Cardiac septum (tissue), 1 donor: ENCODE measurements at regions not wholly inside any gene's neighbourhood (a gene's known extent, or its start where the extent isn't known, plus 50 kb on each side); places are given as distances from the start of the nearest gene placed in this dataset.
"Not testable (repeated sequence)": the region's sequence is repeated elsewhere in the genome, so short reads cannot be mapped to it uniquely, and the experiment has no call there.

ENCODE experiments used
- DNase-seq: peaks from one replicate; pipeline ENCODE4 v3.0.0-alpha.2; 2020; ENCODE audit warnings: low spot score
- intact Hi-C: fragments of 100-400 bp; cut with DNase I; formaldehyde crosslinking; loops from one replicate; pipeline ENCODE4 v1.14.0; 2022
- donor health status: DM: no; HTN: no; CAD: no.

DNA sequence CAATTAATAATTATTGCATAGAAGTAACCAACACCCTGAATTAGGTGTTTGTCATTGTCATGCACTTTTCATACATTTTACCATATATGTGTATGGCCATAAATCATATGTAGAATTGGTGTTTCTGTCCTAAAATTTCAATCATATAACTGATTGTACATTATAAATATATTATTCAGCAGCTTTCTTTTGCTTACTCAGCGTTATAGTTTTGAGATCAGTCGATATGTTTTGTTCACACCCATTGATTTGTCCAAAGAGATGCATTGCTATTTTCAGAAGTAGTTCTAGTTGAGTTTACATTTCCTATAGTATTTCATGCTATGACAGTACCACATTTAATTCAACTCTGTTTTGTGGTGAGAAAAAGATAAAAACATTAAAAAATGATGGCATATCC is 50.5 kb upstream of the PARP4 start:
- no peak for DNase-seq
- intact Hi-C loops, result no loop called here

DNA sequence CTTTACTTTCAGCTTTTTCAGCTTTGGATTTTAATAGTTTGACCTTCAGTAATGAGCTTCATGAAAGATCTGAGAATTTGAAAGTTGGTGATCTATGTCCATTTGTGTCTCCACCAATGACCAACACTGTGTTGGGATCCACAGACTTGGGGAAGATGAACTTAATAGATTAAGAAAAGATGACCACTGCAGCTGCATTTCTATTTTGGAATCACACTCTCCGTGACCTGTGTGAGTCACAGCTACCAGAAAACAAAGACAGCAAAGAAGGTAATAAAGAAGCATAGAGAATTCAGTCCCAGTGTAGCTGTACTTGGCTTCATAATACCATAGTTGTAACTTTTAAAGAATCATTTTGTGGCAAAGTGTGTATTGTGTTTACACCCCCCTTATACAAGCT is 51.4 kb upstream of the PARP4 start:
- intact Hi-C loops, DNase-seq: not testable (repeated sequence)

DNA sequence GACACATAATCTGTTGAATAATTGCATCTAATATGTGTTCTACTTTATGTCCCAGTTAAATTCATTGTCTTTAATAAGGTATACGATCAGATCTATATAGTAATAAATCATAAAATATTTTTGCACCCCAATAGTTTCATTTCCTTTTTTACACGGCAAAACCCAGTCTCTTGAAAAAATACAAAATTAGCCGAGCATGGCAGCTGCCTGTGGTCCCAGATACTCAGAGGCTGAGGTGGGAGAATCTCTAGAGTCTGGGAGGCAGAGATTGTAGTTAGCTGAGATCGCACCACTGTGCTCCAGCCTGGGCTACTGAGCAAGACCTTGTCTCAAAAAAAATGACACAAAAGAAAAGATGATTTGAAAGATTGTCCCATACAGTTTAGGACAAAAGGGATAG is 52.3 kb upstream of the PARP4 start:
- intact Hi-C loops, result no loop called here
- DNase-seq, result no peak

DNA sequence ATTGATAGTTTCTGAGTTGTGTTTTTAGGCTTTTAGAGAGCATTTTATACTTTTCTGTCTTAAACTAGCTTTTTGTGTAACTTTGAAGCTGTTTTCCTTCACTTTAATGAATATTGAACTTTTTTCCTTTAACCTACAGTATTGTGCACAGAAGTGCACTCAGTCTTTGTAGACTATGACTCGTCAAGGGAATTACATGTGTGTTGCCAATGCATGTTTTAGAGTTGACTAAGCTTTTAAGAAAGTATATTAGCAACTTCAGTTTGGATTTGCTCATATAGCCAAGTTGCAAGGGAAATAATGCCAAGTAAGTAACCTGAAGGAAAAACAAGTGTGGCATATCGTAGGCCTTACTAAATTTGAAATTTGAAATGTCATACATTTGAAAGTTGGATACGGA is 55.0 kb upstream of the PARP4 start:
- DNase-seq, intact Hi-C loops: not testable (repeated sequence)

DNA sequence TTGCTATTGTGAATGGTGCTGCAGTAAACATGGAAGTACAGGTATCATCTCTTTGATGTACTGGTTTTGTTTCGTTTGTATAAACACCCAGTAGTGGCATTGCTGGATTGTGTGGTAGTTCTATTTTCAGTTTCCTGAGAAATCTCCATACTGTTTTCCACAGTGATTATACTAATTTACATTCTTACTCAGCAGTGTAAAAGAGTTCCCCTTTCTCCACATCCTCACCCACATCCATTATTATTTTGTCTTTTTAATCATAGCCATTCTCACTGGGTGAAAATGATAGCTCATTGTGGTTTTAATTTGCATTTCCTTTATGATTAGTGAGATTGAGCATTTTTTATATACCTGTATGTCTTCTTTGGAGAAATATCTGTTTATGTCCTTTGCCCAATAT is 62.3 kb upstream of the PARP4 start:
- intact Hi-C loops, result loop anchor here (5.0 kb wide), 1 partner anchor 157 kb away; no protein-coding TSS in a partner anchor
- DNase-seq, result no peak

DNA sequence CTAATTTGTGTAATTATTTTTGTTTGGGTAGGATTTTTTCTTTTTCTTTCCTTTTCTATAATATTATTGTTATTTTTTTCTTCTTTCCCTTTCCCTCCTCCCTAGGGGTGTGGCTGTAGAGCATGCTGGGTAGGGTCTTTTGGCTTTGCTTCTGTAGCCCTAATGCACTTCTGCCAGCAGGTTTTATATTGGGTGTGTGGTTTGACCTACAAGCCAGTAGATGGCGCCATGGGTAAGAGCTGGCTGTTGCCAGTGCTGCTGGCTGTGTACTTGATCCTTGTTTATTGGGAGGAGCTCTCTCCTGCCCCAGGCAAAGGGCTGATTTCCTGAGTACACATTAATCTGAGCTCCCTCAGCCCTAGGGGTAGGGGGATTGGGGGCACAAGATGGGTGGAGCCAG is 67.7 kb upstream of the PARP4 start:
- DNase-seq, intact Hi-C loops: not testable (repeated sequence)

DNA sequence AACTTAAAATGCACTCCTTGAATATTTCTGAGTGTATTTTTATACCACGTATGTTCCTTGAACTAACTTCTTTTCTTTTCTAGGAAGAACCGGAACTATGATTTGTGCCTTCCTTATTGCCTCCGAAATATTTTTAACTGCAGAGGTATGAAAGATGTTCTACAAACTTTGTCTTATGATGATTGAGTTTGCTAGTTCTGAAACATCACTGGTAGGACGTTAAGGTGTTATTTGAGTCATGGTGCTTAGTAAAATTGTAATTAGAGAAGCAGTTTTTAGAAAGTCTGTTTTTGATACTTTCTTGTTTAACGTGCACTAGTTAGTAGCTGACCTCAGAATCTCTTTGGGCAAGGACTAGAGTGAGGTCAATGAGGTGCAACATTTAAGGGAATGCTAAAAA is 69.0 kb upstream of the PARP4 start:
- intact Hi-C loops, result not testable (repeated sequence)

DNA sequence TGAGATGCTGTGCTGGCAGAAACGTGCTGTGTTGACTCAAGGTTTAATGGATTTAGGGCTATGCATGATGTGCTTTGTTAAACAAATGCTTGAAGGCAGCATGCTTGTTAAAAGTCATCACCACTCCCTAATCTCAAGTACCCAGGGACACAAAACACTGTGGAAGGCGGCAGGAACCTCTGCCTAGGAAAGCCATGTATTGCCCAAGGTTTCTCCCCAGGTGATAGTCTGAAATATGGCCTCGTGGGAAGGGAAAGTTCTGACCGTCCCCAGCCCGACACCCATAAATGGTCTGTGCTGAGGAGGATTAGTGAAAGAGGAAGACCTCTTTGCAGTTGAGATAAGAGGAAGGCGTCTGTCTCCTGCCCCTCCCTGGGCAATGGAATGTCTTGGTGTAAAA is 79.1 kb upstream of the PARP4 start:
- intact Hi-C loops, DNase-seq: not testable (repeated sequence)

More for the DNA sequence above, 69.0 kb upstream of the PARP4 start:
- DNase-seq, result not testable (repeated sequence)

DNA sequence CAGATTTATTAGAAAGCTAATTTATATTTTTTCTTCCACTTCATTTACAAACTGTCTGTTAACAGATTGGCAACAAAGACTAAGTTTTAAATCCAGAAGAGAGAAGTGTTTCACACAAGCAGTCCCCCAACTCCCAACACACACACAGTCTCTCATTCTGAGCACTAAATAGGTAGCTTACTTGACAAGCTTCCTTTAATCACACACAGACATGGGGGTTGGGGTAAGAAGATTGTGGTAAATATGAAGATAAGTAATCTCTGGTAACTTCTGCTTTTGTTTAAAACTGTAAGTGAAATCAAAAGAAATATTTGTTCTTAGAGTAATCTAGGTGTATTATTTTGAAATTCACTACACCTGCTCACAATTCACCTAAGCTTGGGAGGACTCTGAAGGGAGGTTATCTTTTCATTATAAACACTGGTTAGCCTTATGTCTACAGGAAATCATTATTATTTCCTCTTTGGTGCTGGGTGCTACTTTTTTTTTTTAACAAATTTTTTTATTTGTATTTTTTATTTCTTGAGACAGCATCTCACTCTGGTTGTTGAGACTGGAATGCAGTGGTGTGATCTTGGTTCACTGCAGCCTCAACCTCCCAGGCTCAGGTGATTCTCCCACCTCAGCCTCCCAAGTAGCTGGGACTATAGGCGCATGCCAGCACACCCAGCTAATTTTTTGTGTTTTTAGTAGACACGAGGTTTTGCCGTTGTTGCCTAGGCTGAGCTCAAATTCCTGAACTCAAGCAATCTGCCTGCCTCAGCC is 82.1 kb upstream of the ATP12A start:
- intact Hi-C loops, DNase-seq: not testable (repeated sequence)

DNA sequence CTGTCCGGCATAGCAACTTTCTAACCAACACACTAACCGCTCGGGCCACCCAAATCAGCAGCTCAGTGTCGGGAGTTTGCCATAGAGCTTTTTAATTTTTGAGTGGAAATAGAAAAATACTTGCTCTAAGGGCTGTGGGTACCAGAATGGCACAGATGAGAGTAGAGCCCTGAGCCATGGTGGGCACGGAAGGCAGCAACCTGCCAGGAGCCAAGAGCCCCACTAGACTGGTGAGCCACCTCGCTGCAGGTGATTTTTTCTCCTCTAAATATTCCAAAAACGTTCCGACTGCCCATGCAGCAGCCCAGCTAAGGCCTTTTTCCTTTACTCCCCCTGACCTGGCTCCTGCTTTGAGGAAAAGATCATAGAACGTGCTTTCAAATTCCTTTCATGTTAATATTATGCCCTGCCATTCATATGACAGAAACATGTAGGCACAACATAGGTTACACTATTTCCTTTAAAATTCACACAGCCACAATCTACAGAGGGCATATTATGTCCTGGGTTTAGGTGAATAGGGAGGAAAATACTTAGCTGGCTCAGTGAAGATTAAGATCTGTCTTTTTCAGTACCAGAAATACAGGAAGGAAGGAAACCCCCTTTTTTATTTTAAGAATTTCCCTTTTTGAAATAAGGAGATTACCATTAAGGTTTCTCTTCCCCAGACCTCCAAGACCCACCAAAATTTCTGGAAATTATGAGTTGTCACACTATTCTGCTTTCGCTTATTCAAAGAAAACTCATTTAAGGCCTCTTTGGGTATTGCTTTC is 81.0 kb upstream of the ATP12A start:
- DNase-seq, intact Hi-C loops: not testable (repeated sequence)

DNA sequence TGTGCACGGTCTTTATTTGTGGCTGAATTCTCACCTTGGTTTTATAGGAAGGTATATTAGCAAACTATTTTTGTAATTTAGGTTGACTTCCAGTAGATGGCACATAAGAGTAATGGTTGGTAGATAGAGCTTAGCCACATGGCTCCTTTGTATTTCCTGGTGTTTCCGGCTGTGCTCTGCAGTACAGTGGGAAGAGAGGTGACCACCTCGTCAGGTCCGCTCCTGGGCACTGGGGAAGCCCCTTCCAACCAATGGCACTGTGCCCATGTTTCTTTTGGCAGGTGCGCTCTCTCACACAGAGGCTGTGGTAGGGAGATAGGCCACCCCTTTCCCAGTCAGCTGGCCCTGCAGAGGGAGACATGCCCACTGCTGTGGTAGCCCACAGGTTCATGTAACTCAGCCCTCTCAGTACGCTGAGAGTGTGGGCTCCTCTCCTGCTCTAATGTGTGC is 74.3 kb upstream of the ATP12A start:
- intact Hi-C loops, result no loop called here
- DNase-seq, result no peak

DNA sequence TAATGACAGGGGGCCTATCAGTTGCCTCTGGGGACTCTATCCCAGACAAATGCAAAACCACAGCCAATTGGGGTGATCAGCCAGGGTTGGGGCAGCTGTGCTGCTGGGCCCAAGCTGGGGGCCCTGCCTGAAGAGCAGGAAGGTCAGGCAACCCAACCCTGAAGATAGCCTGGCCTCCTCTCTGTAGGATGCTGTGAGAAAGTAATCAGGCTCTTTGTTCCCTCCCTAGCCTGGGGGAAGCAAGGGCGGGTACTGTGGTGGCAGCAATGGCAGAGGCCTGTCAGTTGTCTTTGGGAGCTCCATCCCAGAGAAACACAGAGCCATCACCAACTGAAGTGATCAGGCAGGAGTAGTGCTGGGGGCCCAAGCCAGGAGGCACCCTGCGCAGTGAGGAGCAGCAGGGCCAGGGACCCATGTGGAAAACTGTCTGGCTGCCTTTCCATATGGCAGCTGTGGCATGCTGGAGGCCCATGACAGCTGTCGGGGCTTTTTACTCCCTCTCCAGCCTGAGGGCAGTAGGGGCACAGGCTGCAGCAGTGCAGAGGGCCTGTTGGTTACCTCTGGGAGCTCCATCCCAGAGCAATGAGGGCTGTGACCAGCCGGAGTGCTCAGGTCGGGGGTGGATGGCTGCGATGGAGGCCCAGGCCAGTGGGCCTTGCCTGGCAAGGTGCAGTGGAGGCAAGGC is 73.6 kb upstream of the ATP12A start:
- intact Hi-C loops, result no loop called here
- no peak for DNase-seq

DNA sequence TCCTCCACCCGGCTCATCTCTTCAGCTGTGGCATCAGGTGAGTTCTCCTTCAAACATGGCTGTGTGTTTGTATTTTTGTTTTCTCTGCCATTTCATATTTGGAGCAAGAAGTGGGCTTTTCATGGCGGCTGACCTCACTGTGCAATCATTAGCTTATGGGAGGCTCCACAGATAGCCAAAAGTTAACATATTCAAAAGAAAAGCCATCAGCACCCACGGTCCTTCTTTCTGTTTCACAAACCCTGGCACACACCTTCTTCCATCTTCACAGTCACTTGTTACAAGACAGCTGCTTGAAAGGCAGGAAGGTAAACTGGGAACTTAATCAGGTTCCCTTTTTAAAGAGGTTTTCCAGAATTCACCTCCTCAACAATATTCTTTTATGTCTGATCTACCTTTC is 69.3 kb upstream of the ATP12A start:
- intact Hi-C loops, result no loop called here
- no peak for DNase-seq

DNA sequence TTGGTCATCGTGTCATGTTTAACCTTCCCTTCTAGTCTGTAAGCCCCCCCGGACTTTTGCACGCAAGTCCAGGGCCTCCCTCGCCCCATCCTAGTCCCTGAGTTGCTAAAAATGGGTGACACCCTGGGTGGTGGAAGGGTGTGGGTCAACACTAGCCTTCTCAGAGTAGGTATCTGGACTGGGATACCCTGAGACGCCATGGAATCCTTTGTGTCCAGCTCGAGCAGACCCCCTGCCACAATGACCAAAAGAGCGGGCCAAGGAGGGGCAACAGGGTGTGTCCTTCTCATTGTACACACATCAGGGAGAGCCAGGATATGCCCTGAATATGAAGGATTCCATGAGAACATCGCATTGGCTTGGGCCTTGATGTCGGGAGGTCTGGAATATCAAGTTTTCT is 67.5 kb upstream of the ATP12A start:
- DNase-seq, result no peak
- intact Hi-C loops, result no loop called here

DNA sequence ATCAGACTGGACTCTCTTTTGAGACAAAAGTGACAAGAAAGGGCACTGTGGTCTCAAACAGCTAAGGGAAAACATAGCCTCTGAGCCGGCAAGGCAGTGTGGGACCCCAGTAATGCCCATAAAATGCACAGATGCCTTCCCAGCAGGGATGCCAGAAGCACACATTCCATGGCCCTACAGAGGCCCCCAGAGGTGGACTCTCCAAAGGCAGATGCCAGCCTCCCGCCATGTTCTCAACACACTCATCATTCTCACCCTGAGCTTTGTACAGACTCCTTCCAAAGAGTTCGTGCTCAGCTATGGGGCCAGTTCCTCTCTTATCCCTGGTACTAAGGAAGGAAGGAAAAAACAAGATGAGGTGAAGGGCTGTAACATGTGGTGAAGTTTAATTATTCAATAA is 67.1 kb upstream of the ATP12A start:
- DNase-seq, result no peak
- intact Hi-C loops, result no loop called here

DNA sequence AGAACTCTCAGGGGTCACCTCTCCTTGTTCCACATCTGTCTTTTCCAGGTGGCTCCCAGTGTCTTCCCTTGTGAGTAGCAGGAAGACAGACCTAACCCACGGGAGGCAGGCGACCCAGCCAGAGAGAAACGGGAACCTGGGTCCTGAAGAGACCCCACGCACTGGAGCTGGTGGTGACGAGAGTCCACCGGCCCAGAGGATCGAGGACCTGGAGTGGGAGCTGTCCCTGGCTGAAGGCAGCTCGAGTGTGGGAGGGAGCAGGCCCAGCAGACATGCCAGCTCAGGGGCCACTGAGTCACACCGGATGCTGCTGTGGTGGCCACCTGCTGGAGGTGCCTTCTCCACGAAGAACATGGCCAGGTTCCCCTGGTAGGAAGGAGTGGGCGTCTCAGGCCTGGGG is 66.5 kb upstream of the ATP12A start:
- no peak for DNase-seq
- intact Hi-C loops, result no loop called here

DNA sequence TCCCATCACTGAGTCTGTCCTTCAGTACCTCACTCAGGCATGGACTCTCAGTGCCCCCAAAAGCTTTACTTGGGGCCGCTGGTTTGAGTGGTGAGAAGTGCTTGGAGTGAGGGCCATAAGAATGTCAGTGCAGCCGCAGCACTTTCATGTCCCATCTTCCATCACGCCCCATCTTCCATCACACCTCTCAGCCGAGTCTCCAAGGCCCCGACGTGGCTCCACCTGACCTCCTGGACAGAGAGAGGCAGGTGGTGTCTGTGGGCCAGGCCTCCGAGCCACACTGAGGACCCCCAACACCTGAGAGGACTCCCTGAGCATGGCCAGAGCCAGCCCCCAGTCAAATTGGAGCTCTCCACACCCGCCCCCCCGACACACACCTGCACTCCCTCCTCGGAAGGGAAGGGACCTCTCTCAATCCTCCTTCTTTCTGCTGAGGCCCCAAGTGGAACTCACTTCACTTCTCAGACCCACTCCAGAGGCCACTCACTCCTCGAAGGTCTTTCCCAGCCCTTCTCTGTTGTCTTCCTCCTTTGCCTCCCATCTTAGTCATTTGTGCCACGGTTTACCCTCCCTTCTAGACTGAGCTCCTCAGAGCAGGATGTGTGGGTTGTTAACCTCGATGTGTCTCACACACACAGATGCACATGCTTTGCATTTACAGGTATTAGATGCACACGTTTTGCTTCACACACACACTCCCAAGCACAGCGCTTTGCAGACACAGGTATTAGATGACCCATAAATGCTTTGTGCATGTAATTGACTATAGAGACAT is 65.7 kb upstream of the ATP12A start:
- DNase-seq, result no peak
- intact Hi-C loops, result no loop called here

DNA sequence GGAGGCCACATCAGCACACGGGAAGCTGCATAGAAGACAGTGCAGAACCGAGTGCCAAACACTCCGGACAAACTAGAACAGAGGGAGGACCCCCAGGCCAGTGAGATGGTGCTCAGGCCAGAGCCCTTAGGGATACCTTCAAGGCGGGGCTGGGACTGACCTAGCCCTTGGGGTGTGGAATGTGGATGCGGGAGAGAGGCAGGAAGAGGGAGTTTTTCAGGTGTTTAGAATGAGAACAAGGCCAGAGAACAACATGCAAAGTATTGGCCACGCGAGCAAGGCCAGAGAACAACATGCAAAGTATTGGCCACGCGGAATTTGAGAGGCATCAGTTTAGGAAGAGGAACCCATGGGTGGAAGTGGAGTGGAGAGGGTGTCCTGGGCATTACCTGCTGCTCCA is 65.1 kb upstream of the ATP12A start:
- intact Hi-C loops, result no loop called here

DNA sequence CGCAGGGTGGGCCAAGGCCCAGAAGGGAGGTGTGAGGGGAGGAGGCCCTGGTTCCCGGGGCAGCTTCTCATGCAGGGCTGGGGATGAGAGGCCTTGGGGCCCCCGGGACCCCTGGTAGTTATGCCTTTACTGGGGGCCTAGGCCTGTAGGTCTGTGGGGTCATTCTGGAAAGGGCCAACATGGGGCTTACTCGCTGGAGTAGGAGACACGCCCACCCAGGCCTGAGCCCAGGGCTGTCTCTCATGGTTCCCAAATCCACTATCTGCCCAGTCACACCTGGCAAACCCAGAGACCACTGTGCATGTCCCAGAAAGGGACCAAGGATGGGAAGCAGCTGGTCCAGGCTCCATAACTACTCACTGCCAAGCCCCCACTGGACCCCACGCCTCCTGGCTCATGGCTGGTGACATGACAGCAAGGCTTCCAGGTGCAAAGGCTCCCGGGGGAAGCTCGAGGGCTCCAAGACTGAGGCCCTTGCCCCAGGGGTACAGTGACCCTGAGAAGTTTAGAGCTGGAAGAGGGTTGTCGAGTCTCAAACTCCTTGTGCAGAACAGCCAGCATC is 64.2 kb upstream of the ATP12A start:
- intact Hi-C loops, result no loop called here

More for the DNA sequence above, 65.1 kb upstream of the ATP12A start:
- no peak for DNase-seq

More for the DNA sequence above, 64.2 kb upstream of the ATP12A start:
- no peak for DNase-seq
